Astrocyte of the spinal cord (primary cell): ENCODE measurements at regions not wholly inside any gene's neighbourhood (a gene's known extent, or its start where the extent isn't known, plus 50 kb on each side); places are given as distances from the start of the nearest gene placed in this dataset.

Experiments
- DNase-seq: peaks from one replicate; pipeline ENCODE4 v3.0.0; 2011; ENCODE audit warnings: low read depth, low spot score
- H3K4me3 ChIP-seq: 2 replicates; pipeline ENCODE4 v1.5.1; 2011; ENCODE audit warnings: low read depth, mild to moderate bottlenecking, low read length, moderate library complexity
- CTCF ChIP-seq: IDR thresholded peaks from 2 replicates; pipeline ENCODE4 v1.5.1; 2012; ENCODE audit warnings: low read depth, mild to moderate bottlenecking, low read length, inconsistent platforms
- in situ Hi-C: cut with HindIII; loops from 2 replicates; pipeline ENCODE4 v1.10.0; 2017; ENCODE audit warnings: low sequenced_read_pairs

GRCh38 chr3:17852217-17852616 lies 109.8 kb upstream of the TBC1D5 start:
- in situ Hi-C loops = no loop called here
- no peak for TF ChIP-seq CTCF

GRCh38 chr3:17850448-17850847 lies 108.0 kb upstream of the TBC1D5 start:
- no peak for TF ChIP-seq CTCF
- no peak for DNase-seq
- H3K4me3 ChIP-seq = no peak overlapping the region
- in situ Hi-C loops = no loop called here

More at GRCh38 chr3:17852217-17852616, 109.8 kb upstream of the TBC1D5 start:
- no peak for DNase-seq
- no peak overlapping the region for H3K4me3 ChIP-seq

- no peak overlapping the region for H3K4me3 ChIP-seq
- DNase-seq = no peak
- in situ Hi-C loops = no loop called here
- no peak for TF ChIP-seq CTCF
These were observed 105.7 kb upstream of the TBC1D5 start for GRCh38 chr3:17848102-17848501.

- no peak for DNase-seq
- TF ChIP-seq CTCF = no peak
- no peak overlapping the region for H3K4me3 ChIP-seq
- in situ Hi-C loops = no loop called here
These were observed 104.7 kb upstream of the TBC1D5 start for GRCh38 chr3:17847156-17847555.

- in situ Hi-C loops = no loop called here
- DNase-seq = peak; percentile 8
- no peak for TF ChIP-seq CTCF
- no peak overlapping the region for H3K4me3 ChIP-seq
These were observed 104.0 kb upstream of the TBC1D5 start for GRCh38 chr3:17846466-17846865.

- in situ Hi-C loops = no loop called here
- no peak overlapping the region for H3K4me3 ChIP-seq
- DNase-seq = no peak
- TF ChIP-seq CTCF = no peak
These were observed 102.8 kb upstream of the TBC1D5 start for GRCh38 chr3:17845026-17845812.
